HT-29 (cell line): ENCODE measurements at regions not wholly inside any gene's neighbourhood (a gene's known extent, or its start where the extent isn't known, plus 50 kb on each side); places are given as distances from the start of the nearest gene placed in this dataset.
A peak's percentile ranks its signal among the peaks of the same experiment; 100 is the strongest.

Source experiments
- DNase-seq: peaks from one replicate; pipeline ENCODE4 v3.0.0-alpha.2; 2015; ENCODE audit warnings: low spot score

- no peak for DNase-seq
These were observed 102.1 kb downstream of the DIPK2A start for GRCh38 chr3:144073698-144074097.

- DNase-seq = no peak
These were observed 108.0 kb downstream of the DIPK2A start for GRCh38 chr3:144079634-144080033.

- no peak for DNase-seq
These were observed 113.3 kb downstream of the DIPK2A start for GRCh38 chr3:144084929-144085328.

GRCh38 chr3:144085964-144086363, 114.3 kb downstream of the DIPK2A start:
- peak; percentile 52 for DNase-seq

GRCh38 chr3:144096016-144096415, 124.4 kb downstream of the DIPK2A start:
- DNase-seq = no peak

GRCh38 chr3:144097163-144097562, 125.5 kb downstream of the DIPK2A start:
- no peak for DNase-seq

- no peak for DNase-seq
These were observed 127.1 kb downstream of the DIPK2A start for GRCh38 chr3:144098691-144099090.

- DNase-seq = no peak
These were observed 130.8 kb downstream of the DIPK2A start for GRCh38 chr3:144102421-144102820.

- no peak for DNase-seq
These were observed 132.6 kb downstream of the DIPK2A start for GRCh38 chr3:144104186-144104585.

- no peak for DNase-seq
These were observed 133.1 kb downstream of the DIPK2A start for GRCh38 chr3:144104679-144105078.

- DNase-seq = peak; percentile 46
These were observed 133.9 kb downstream of the DIPK2A start for GRCh38 chr3:144105542-144105941.

GRCh38 chr3:144106970-144107369, 135.3 kb downstream of the DIPK2A start:
- no peak for DNase-seq

- no peak for DNase-seq
These were observed 136.3 kb downstream of the DIPK2A start for GRCh38 chr3:144107923-144108322.

GRCh38 chr3:144109944-144110343, 138.3 kb downstream of the DIPK2A start:
- DNase-seq = no peak

GRCh38 chr3:144112036-144112435, 140.4 kb downstream of the DIPK2A start:
- no peak for DNase-seq

GRCh38 chr3:144112437-144112836, 140.8 kb downstream of the DIPK2A start:
- DNase-seq = no peak

- DNase-seq = no peak
These were observed 143.1 kb downstream of the DIPK2A start for GRCh38 chr3:144114767-144115166.

GRCh38 chr3:144119633-144120032, 148.0 kb downstream of the DIPK2A start:
- no peak for DNase-seq

GRCh38 chr3:144121661-144122060, 150.0 kb downstream of the DIPK2A start:
- DNase-seq = no peak

- no peak for DNase-seq
These were observed 155.4 kb downstream of the DIPK2A start for GRCh38 chr3:144127014-144127413.

- no peak for DNase-seq
These were observed 156.1 kb downstream of the DIPK2A start for GRCh38 chr3:144127700-144128099.

GRCh38 chr3:144128108-144128892, 156.7 kb downstream of the DIPK2A start:
- DNase-seq = no peak

GRCh38 chr3:144129536-144130214, 158.1 kb downstream of the DIPK2A start:
- no peak for DNase-seq
